ENCODE measurements at regions not wholly inside any gene's neighbourhood (a gene's known extent, or its start where the extent isn't known, plus 50 kb on each side); places are given as distances from the start of the nearest gene placed in this dataset.

DNA sequence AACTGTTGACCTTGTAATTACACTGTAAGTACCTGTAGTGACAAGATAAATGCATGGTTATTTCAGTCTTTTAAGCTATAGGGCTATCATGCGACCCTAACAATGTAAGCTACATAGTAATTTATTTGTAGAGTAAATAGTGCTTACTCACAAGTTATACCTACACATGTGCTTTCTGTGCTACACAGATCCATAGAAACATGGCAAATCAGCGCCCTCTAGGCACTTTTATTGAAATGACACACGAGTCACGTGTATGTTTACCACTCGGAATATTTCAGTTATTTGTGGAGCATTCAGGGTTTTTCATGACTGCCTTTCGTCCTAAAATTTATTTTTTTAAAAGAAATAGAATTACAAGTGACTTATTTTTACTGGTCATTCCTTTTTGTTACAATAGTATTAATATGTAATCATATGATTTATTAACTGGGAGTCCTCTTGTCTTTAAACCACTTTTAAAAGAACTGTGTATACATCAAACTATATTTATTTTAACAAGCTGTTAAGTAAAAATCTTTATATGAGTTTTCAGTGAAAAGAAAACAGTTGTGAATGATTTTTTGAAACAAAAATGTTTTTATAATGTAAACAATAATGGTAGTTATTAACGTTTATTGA, 1242.3 kb upstream of the WWC1 start:
- H3K36me3 ChIP-seq (ENCODE audit: insufficient read depth, low read length) = no peaks in the 10 kb centered on the region
- H3K4me2 ChIP-seq (ENCODE audit: low read length) = no peak overlapping the region
- H3K9me3 ChIP-seq (replicated peaks; ENCODE audit: low read length) = no peaks in the 10 kb centered on the region
- no peaks in the 10 kb centered on the region for H3K27me3 ChIP-seq (ENCODE audit: control insufficient read depth, insufficient read depth, low read length)
- H3K4me1 ChIP-seq (ENCODE audit: control insufficient read depth, insufficient read depth, low read length) = no peaks in the 10 kb centered on the region
- H3K9ac ChIP-seq (ENCODE audit: low read depth, low read length) = no peak overlapping the region
- H3K4me3 ChIP-seq (ENCODE audit: low read length) = no peak overlapping the region

GRCh38 chr5:167049771-167050567, 1241.5 kb upstream of the WWC1 start:
- no peaks in the 10 kb centered on the region for H3K4me1 ChIP-seq (ENCODE audit: control insufficient read depth, insufficient read depth, low read length)
- no peak overlapping the region for H3K4me2 ChIP-seq (ENCODE audit: low read length)
- H3K36me3 ChIP-seq (ENCODE audit: insufficient read depth, low read length) = no peaks in the 10 kb centered on the region
- no peak overlapping the region for H3K9ac ChIP-seq (ENCODE audit: low read depth, low read length)
- no peaks in the 10 kb centered on the region for H3K27me3 ChIP-seq (ENCODE audit: control insufficient read depth, insufficient read depth, low read length)
- H3K4me3 ChIP-seq (ENCODE audit: low read length) = no peak overlapping the region
- H3K9me3 ChIP-seq (replicated peaks; ENCODE audit: low read length) = no peaks in the 10 kb centered on the region

GRCh38 chr5:167050568-167051401, 1240.7 kb upstream of the WWC1 start:
- H3K9ac ChIP-seq (ENCODE audit: low read depth, low read length) = no peak overlapping the region
- H3K4me2 ChIP-seq (ENCODE audit: low read length) = no peak overlapping the region
- H3K4me3 ChIP-seq (ENCODE audit: low read length) = no peak overlapping the region
- no peaks in the 10 kb centered on the region for H3K9me3 ChIP-seq (replicated peaks; ENCODE audit: low read length)
- no peaks in the 10 kb centered on the region for H3K27me3 ChIP-seq (ENCODE audit: control insufficient read depth, insufficient read depth, low read length)
- no peaks in the 10 kb centered on the region for H3K36me3 ChIP-seq (ENCODE audit: insufficient read depth, low read length)
- no peaks in the 10 kb centered on the region for H3K4me1 ChIP-seq (ENCODE audit: control insufficient read depth, insufficient read depth, low read length)

GRCh38 chr5:167051402-167051768, 1240.1 kb upstream of the WWC1 start:
- no peak overlapping the region for H3K4me3 ChIP-seq (ENCODE audit: low read length)
- H3K4me2 ChIP-seq (ENCODE audit: low read length) = no peak overlapping the region
- no peaks in the 10 kb centered on the region for H3K4me1 ChIP-seq (ENCODE audit: control insufficient read depth, insufficient read depth, low read length)
- no peaks in the 10 kb centered on the region for H3K9me3 ChIP-seq (replicated peaks; ENCODE audit: low read length)
- no peak overlapping the region for H3K9ac ChIP-seq (ENCODE audit: low read depth, low read length)
- H3K36me3 ChIP-seq (ENCODE audit: insufficient read depth, low read length) = no peaks in the 10 kb centered on the region
- H3K27me3 ChIP-seq (ENCODE audit: control insufficient read depth, insufficient read depth, low read length) = no peaks in the 10 kb centered on the region

- Histone ChIP-seq H3K4me1 (ENCODE audit: control insufficient read depth, insufficient read depth, low read length) (no peaks in the 10 kb centered on the region), H3K9me3 (replicated peaks; ENCODE audit: low read length) (no peaks in the 10 kb centered on the region), H3K27me3 (ENCODE audit: control insufficient read depth, insufficient read depth, low read length) (no peaks in the 10 kb centered on the region), H3K4me3 (ENCODE audit: low read length) (no peak overlapping the region), H3K4me2 (ENCODE audit: low read length) (no peak overlapping the region), H3K9ac (ENCODE audit: low read depth, low read length) (no peak overlapping the region), H3K36me3 (ENCODE audit: insufficient read depth, low read length) (no peaks in the 10 kb centered on the region)
These were observed 1238.7 kb upstream of the WWC1 start for GRCh38 chr5:167052791-167053190.

- Histone ChIP-seq H3K4me3 (ENCODE audit: low read length) (no peak overlapping the region), H3K4me1 (ENCODE audit: control insufficient read depth, insufficient read depth, low read length) (no peaks in the 10 kb centered on the region), H3K36me3 (ENCODE audit: insufficient read depth, low read length) (no peaks in the 10 kb centered on the region)
These were observed 1233.8 kb upstream of the WWC1 start for GRCh38 chr5:167057665-167058064.

DNA sequence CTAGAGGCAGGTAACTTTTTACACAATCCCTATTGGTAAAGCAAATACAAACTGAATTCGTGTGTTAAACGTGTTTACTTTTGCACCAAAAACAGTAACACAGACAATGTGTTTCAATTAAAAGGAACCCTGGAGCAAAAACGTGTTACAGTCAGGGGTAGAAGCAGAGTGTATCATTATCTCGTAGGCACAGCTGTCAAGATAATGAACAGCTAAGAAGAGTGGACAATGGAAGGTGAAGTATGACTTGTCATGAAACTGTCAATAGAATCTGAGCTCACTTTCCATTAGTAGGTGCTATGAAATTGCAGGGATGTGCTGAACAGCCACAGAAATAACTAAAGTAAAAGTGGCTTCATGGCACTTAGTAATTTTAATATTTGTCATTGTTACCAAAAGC, 1229.8 kb upstream of the WWC1 start:
- H3K27me3 ChIP-seq (ENCODE audit: control insufficient read depth, insufficient read depth, low read length) = no peaks in the 10 kb centered on the region
- H3K4me2 ChIP-seq (ENCODE audit: low read length) = no peak overlapping the region
- peaks cover 3% of the 10 kb centered on the region for H3K9me3 ChIP-seq (replicated peaks; ENCODE audit: low read length)
- H3K4me1 ChIP-seq (ENCODE audit: control insufficient read depth, insufficient read depth, low read length) = no peaks in the 10 kb centered on the region
- no peaks in the 10 kb centered on the region for H3K36me3 ChIP-seq (ENCODE audit: insufficient read depth, low read length)
- H3K9ac ChIP-seq (ENCODE audit: low read depth, low read length) = no peak overlapping the region
- H3K4me3 ChIP-seq (ENCODE audit: low read length) = no peak overlapping the region

More at GRCh38 chr5:167057665-167058064, 1233.8 kb upstream of the WWC1 start:
- Histone ChIP-seq H3K27me3 (ENCODE audit: control insufficient read depth, insufficient read depth, low read length) (no peaks in the 10 kb centered on the region), H3K9me3 (replicated peaks; ENCODE audit: low read length) (peaks cover 3% of the 10 kb centered on the region), H3K4me2 (ENCODE audit: low read length) (no peak overlapping the region), H3K9ac (ENCODE audit: low read depth, low read length) (no peak overlapping the region)

DNA sequence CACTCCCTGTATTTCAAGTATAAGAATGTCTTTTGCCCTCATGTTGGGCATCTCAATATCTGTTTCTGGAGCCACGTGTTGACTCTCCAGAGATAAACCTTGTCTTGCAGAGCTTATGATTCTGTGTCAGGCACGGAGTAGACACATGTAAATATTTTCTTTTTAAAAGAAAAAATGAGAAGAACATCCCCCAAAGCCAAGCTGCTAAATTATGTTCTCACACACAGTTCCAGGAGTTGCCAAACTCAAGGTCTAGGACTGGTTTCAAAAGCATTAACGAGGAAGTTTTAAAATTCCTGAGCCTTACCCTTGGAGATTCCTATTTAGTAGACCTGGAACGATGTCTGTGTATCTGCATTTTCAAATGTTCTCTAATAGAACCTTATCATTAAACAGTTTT, 1228.3 kb upstream of the WWC1 start:
- Histone ChIP-seq H3K4me2 (ENCODE audit: low read length) (no peak overlapping the region), H3K4me1 (ENCODE audit: control insufficient read depth, insufficient read depth, low read length) (no peaks in the 10 kb centered on the region), H3K27me3 (ENCODE audit: control insufficient read depth, insufficient read depth, low read length) (no peaks in the 10 kb centered on the region), H3K9ac (ENCODE audit: low read depth, low read length) (no peak overlapping the region), H3K36me3 (ENCODE audit: insufficient read depth, low read length) (no peaks in the 10 kb centered on the region), H3K9me3 (replicated peaks; ENCODE audit: low read length) (peaks cover 3% of the 10 kb centered on the region), H3K4me3 (ENCODE audit: low read length) (no peak overlapping the region)

DNA sequence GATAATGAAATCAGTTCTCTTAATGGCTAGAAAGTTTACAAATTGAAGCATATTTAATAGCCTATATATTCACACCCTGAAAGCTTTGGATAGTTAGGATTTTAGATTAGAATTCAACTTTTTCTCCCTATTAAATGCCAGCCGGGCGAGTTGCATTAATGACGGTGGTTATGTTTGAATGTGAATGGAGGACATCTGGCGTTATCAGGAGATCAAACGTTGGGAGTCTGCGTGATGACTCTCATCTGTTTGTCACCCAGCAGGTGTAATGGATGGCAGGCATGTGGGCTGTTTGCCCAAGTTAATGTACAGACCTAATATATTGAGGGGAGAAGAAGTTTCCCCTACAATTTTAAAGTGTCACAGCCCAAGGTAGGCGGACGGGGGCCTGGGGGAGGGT, 1227.7 kb upstream of the WWC1 start:
- Histone ChIP-seq H3K9me3 (replicated peaks; ENCODE audit: low read length) (no peaks in the 10 kb centered on the region), H3K4me2 (ENCODE audit: low read length) (no peak overlapping the region), H3K4me3 (ENCODE audit: low read length) (no peak overlapping the region), H3K9ac (ENCODE audit: low read depth, low read length) (no peak overlapping the region), H3K4me1 (ENCODE audit: control insufficient read depth, insufficient read depth, low read length) (no peaks in the 10 kb centered on the region), H3K27me3 (ENCODE audit: control insufficient read depth, insufficient read depth, low read length) (no peaks in the 10 kb centered on the region), H3K36me3 (ENCODE audit: insufficient read depth, low read length) (no peaks in the 10 kb centered on the region)

GRCh38 chr5:167064198-167064776, 1227.2 kb upstream of the WWC1 start:
- no peak overlapping the region for H3K9ac ChIP-seq (ENCODE audit: low read depth, low read length)
- H3K4me1 ChIP-seq (ENCODE audit: control insufficient read depth, insufficient read depth, low read length) = no peaks in the 10 kb centered on the region
- H3K27me3 ChIP-seq (ENCODE audit: control insufficient read depth, insufficient read depth, low read length) = no peaks in the 10 kb centered on the region
- no peak overlapping the region for H3K4me3 ChIP-seq (ENCODE audit: low read length)
- no peak overlapping the region for H3K4me2 ChIP-seq (ENCODE audit: low read length)
- H3K9me3 ChIP-seq (replicated peaks; ENCODE audit: low read length) = no peaks in the 10 kb centered on the region
- no peaks in the 10 kb centered on the region for H3K36me3 ChIP-seq (ENCODE audit: insufficient read depth, low read length)

GRCh38 chr5:167065794-167066193, 1225.7 kb upstream of the WWC1 start:
- Histone ChIP-seq H3K36me3 (ENCODE audit: insufficient read depth, low read length) (no peaks in the 10 kb centered on the region), H3K4me3 (ENCODE audit: low read length) (no peak overlapping the region), H3K4me1 (ENCODE audit: control insufficient read depth, insufficient read depth, low read length) (no peaks in the 10 kb centered on the region), H3K9me3 (replicated peaks; ENCODE audit: low read length) (no peaks in the 10 kb centered on the region), H3K27me3 (ENCODE audit: control insufficient read depth, insufficient read depth, low read length) (no peaks in the 10 kb centered on the region), H3K4me2 (ENCODE audit: low read length) (no peak overlapping the region), H3K9ac (ENCODE audit: low read depth, low read length) (no peak overlapping the region)
